Ovary (tissue), 7 donors: ENCODE measurements at regions not wholly inside any gene's neighbourhood (a gene's known extent, or its start where the extent isn't known, plus 50 kb on each side); places are given as distances from the start of the nearest gene placed in this dataset.

Experiments used
- DNase-seq, 5 donors: peaks; one replicate each; pipeline ENCODE4 v3.0.0-alpha.2; 2019 to 2020
- H3K27ac ChIP-seq, 2 donors: fragments of 200-600 bp; one replicate each; pipeline versions ENCODE4 v1.5.1 to v1.8.0; 2019 to 2022
- H3K27me3 ChIP-seq: fragments of 200-600 bp; one replicate; pipeline ENCODE4 v1.8.0; 2022
- H3K36me3 ChIP-seq: fragments of 200-600 bp; sonication (generic); one replicate; pipeline ENCODE4 v1.5.1; 2019
- H3K4me1 ChIP-seq: one replicate; pipeline ENCODE4 v1.8.1; 2013; ENCODE audit warnings: mild to moderate bottlenecking, moderate library complexity; ENCODE audit not compliant: insufficient read depth
- H3K4me3 ChIP-seq: fragments of 200-600 bp; sonication (generic); one replicate; pipeline ENCODE4 v1.5.1; 2017
- H3K9me3 ChIP-seq, 2 donors: fragments of 200-600 bp in 1 of 2; sonication (generic) in 1 of 2; one replicate each; pipeline versions ENCODE4 v1.5.1 to v1.8.1; 2013 to 2019; ENCODE audit warnings: mild to moderate bottlenecking in 1 of 2, moderate library complexity in 1 of 2
- EP300 ChIP-seq: sonication (generic); formaldehyde crosslinking; IDR thresholded peaks from one replicate; pipeline ENCODE4 v1.6.1; 2017; ENCODE audit warnings: antibody characterized with exemption
- POLR2A ChIP-seq: fragments of 450-650 bp; IDR thresholded peaks from one replicate; pipeline ENCODE4 v1.6.1; 2017; ENCODE audit warnings: antibody characterized with exemption, mild to moderate bottlenecking, moderate library complexity
- WGBS, 3 donors: extraction: QIAGEN DNeasy Blood & Tissue Kit in 1 of 3; methylation state at CpG; one replicate each; pipeline versions ENCODE4 v1.1.5 to v1.1.7; 2013 to 2017; 5-methylcytosine and 5-hydroxymethylcytosine counted together
- intact Hi-C, 4 donors: fragments of 100-400 bp; cut with DNase I; formaldehyde crosslinking; loops; one replicate each; pipeline versions ENCODE4 v1.11.0 to v1.15.1; 2022 to 2023
- TF ChIP-seq, protein P1 (sequence below), 3 donors: fragments of 450-650 bp in 2 of 3; fragments of 200-600 bp in 1 of 3; IDR thresholded peaks; one replicate each; pipeline versions ENCODE4 v1.5.1 to v1.8.0; 2016 to 2022; ENCODE audit warnings: antibody characterized with exemption in 3 of 3, mild to moderate bottlenecking in 1 of 3
- donor health status: DM: no; HTN: no; CAD: no; lungs with moderate emphysema.
- donor health status: DM: no; HTN: no; CAD: no.
- donor health status: Bipolar disorder and iron deficiency.
- donor health status: DM: no; HTN: no; CAD: no.
- donor health status: DM: yes; HTN: yes; CAD: no.

DNA sequence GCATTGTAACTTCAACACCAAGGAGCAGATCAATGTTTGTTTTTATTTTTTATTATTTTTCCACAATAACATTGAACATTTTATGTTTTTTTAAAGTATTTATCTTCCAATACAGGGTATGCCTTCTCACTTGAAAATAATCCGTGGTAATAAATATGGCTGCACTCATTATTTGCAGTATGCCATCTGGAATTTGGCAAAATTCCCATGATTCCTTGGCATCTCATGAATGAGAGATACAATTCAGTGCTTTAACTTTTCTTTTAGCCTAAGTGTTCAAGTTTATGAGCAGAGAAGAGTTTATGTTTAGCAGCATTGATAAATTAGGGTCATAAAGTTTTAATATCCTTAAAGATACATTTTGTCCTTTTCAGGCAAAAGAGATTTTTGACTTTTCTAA, 1109.6 kb upstream of the ATXN8OS start:
- DNase-seq, result no peak
- no peaks in the 10 kb centered on the region for H3K27me3 ChIP-seq
- H3K36me3 ChIP-seq, result no peaks in the 10 kb centered on the region
- TF ChIP-seq POLR2A, result no peak
- H3K4me3 ChIP-seq, result no peak overlapping the region
- H3K9me3 ChIP-seq, result no peaks in the 10 kb centered on the region
- H3K4me1 ChIP-seq, result no peaks in the 10 kb centered on the region
- 65 to 77% (median 70%) methylated on average over 1 of the region's 1 CpG for WGBS, 3 donors
- intact Hi-C loops, result no loop called here
- no peak overlapping the region for H3K27ac ChIP-seq

DNA sequence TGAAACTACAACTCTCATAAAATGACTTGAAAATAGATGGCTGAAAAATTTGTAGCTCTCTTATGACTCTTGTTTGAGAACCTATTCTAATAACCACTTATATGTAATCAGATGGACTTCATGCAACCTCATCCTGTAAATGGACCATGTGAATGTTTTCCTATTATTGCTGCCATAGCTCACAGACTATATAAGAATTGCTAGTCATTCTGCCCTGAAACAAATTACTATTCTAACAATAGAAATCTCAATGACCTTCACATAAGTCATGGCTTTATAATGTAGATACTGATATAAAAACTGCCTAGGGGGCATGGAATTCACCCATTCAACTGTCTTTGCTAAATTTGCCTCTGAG, 1111.0 kb upstream of the ATXN8OS start:
- Histone ChIP-seq H3K4me1 (no peaks in the 10 kb centered on the region), H3K27ac (no peak overlapping the region), H3K9me3 (no peaks in the 10 kb centered on the region), H3K4me3 (no peak overlapping the region), H3K27me3 (no peaks in the 10 kb centered on the region), H3K36me3 (no peaks in the 10 kb centered on the region)
- no peak for DNase-seq
- intact Hi-C loops, result no loop called here
- TF ChIP-seq POLR2A, result no peak
- TF ChIP-seq, protein P1, sequence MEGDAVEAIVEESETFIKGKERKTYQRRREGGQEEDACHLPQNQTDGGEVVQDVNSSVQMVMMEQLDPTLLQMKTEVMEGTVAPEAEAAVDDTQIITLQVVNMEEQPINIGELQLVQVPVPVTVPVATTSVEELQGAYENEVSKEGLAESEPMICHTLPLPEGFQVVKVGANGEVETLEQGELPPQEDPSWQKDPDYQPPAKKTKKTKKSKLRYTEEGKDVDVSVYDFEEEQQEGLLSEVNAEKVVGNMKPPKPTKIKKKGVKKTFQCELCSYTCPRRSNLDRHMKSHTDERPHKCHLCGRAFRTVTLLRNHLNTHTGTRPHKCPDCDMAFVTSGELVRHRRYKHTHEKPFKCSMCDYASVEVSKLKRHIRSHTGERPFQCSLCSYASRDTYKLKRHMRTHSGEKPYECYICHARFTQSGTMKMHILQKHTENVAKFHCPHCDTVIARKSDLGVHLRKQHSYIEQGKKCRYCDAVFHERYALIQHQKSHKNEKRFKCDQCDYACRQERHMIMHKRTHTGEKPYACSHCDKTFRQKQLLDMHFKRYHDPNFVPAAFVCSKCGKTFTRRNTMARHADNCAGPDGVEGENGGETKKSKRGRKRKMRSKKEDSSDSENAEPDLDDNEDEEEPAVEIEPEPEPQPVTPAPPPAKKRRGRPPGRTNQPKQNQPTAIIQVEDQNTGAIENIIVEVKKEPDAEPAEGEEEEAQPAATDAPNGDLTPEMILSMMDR (IDR thresholded peaks at IDR 0.05), result no peak
- TF ChIP-seq EP300, result no peak

DNA sequence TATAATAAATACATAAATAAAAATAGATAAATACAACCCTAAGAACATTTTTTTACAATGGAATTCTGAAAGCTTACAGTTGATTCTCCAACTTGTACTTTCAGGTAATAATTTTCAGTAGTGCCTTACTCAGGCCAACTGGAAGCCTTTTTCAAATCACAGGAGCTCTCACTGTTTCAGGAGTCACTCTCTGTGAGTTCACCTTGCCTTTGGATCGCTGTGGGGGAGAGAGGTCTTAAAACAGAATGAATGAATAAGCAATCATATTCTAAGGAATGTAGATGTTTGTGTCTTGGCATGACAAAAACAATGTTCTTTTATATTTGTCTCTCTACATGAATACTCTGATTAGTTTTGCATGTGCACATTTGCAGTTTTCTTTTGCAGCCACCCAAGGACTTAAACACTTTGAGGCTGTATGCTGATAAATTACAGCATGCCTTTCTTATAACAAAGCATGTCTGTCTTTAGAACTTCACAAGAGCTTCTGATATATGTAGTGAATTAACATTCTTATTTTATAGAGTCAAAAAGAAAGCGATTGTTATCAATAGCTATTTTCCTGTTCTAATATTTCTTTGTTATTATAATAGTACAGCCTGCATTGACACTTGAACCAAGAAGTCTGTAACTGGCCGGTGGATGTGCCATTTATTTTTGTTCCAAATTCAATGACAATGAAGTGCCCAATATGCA, 1111.5 kb upstream of the ATXN8OS start:
- H3K4me1 ChIP-seq, result no peaks in the 10 kb centered on the region
- DNase-seq, result no peak
- no peaks in the 10 kb centered on the region for H3K9me3 ChIP-seq
- intact Hi-C loops, result no loop called here
- no peaks in the 10 kb centered on the region for H3K27me3 ChIP-seq
- H3K36me3 ChIP-seq, result no peaks in the 10 kb centered on the region
- 58 to 68% (median 68%) methylated on average over 3 of the region's 3 CpGs for WGBS, 3 donors
- H3K27ac ChIP-seq, result no peak overlapping the region
- no peak for TF ChIP-seq POLR2A
- TF ChIP-seq, protein P1 (IDR thresholded peaks at IDR 0.05), result no peak
- H3K4me3 ChIP-seq, result no peak overlapping the region

DNA sequence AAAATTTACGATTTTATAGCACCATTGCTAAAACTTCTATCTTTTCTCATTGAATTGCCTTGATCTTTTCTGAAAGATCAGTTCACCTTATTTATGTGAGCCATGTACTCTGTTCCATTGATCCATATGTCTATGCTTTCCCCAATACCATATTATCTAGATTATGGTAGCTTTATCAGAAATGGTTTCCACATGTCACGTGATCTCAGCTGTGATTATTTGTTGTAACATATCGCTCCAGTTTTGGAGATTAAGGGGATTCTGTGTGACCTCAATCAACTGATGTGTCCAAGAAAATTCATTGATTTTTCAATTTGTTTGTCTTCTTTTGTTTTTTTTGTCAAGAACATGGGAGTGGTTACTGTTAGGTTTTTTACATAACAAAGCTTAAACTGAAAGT, 1114.5 kb upstream of the ATXN8OS start:
- Histone ChIP-seq H3K36me3 (no peaks in the 10 kb centered on the region), H3K9me3 (no peaks in the 10 kb centered on the region), H3K4me1 (no peaks in the 10 kb centered on the region), H3K4me3 (no peak overlapping the region), H3K27ac (no peak overlapping the region), H3K27me3 (no peaks in the 10 kb centered on the region)
- no peak for TF ChIP-seq EP300
- TF ChIP-seq, protein P1 (IDR thresholded peaks at IDR 0.05), result no peak
- TF ChIP-seq POLR2A, result no peak
- no peak for DNase-seq
- intact Hi-C loops, result no loop called here
- 90 to 92% (median 92%) methylated on average over 3 of the region's 3 CpGs for WGBS, 3 donors

DNA sequence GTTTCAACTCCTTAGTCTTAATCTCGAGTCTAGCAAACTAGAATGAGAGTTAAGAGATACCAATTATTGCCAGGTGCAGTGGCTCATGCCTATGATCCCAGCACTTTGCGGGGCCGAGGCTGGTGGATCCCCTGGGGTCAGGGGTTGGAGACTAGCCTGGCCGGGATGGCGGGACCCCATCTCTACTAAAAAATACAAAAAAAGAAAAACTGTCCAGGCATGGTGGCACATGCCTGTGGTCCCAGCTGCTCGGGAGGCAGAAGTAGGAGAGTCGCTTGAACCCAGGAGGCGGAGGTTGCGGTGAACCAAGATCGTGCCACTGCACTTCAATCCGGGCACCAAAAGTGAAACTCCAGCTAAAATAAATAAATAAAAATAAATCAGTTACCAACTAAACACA, 1119.5 kb upstream of the ATXN8OS start:
- WGBS, 3 donors, result 87 to 91% (median 91%) methylated on average over 11 of the region's 11 CpGs
- intact Hi-C loops, result no loop called here
- no peak overlapping the region for H3K4me3 ChIP-seq
- DNase-seq, result no peak
- no peaks in the 10 kb centered on the region for H3K4me1 ChIP-seq
- H3K9me3 ChIP-seq, result no peaks in the 10 kb centered on the region
- no peak overlapping the region for H3K27ac ChIP-seq
- TF ChIP-seq POLR2A, result no peak
- no peak for TF ChIP-seq EP300
- TF ChIP-seq, protein P1 (IDR thresholded peaks at IDR 0.05), result no peak
- no peaks in the 10 kb centered on the region for H3K36me3 ChIP-seq
- H3K27me3 ChIP-seq, result no peaks in the 10 kb centered on the region
